Bone marrow (tissue), 2 donors: ENCODE measurements at regions not wholly inside any gene's neighbourhood (a gene's known extent, or its start where the extent isn't known, plus 50 kb on each side); places are given as distances from the start of the nearest gene placed in this dataset.
A peak's percentile ranks its signal among the peaks of the same experiment; 100 is the strongest.
"Not testable (repeated sequence)": the region's sequence is repeated elsewhere in the genome, so short reads cannot be mapped to it uniquely, and the experiment has no call there.

Source experiments
- DNase-seq, 2 donors: peaks; one replicate each; lab custom pipeline; 2025; lab: John Stamatoyannopoulos, UW

- no peak for DNase-seq
Measured at GRCh38 chr20:24836661-24837299, 112.3 kb upstream of the CST7 start.

GRCh38 chr20:24837781-24838450, 111.2 kb upstream of the CST7 start:
- DNase-seq = no peak

GRCh38 chr20:24838546-24839535, 110.2 kb upstream of the CST7 start:
- no peak for DNase-seq

GRCh38 chr20:24840121-24840713, 108.9 kb upstream of the CST7 start:
- no peak for DNase-seq

GRCh38 chr20:24842274-24842917, 106.7 kb upstream of the CST7 start:
- DNase-seq = no peak

GRCh38 chr20:24842918-24843715, 106.0 kb upstream of the CST7 start:
- peak in 1 of 2 donors; percentile 53 for DNase-seq

- DNase-seq = no peak
Measured at GRCh38 chr20:24850176-24850575, 98.9 kb upstream of the CST7 start.

GRCh38 chr20:24851346-24852019, 97.6 kb upstream of the CST7 start:
- DNase-seq = no peak

GRCh38 chr20:24853916-24854315, 95.2 kb upstream of the CST7 start:
- DNase-seq = no peak

- DNase-seq = no peak
Measured at GRCh38 chr20:24855848-24856247, 93.2 kb upstream of the CST7 start.

GRCh38 chr20:24858500-24858899, 90.6 kb upstream of the CST7 start:
- DNase-seq = not testable (repeated sequence)

GRCh38 chr20:24859539-24859938, 89.5 kb upstream of the CST7 start:
- no peak for DNase-seq

GRCh38 chr20:24862186-24862585, 86.9 kb upstream of the CST7 start:
- DNase-seq = no peak

GRCh38 chr20:24862606-24863005, 86.5 kb upstream of the CST7 start:
- no peak for DNase-seq

- no peak for DNase-seq
Measured at GRCh38 chr20:24863356-24863755, 85.7 kb upstream of the CST7 start.

- DNase-seq = no peak
Measured at GRCh38 chr20:24866008-24866407, 83.1 kb upstream of the CST7 start.

- DNase-seq = no peak
Measured at GRCh38 chr20:24866742-24867141, 82.3 kb upstream of the CST7 start.

- DNase-seq = no peak
Measured at GRCh38 chr20:24867556-24867955, 81.5 kb upstream of the CST7 start.

GRCh38 chr20:24868396-24868927, 80.6 kb upstream of the CST7 start:
- no peak for DNase-seq

GRCh38 chr20:24868959-24869358, 80.1 kb upstream of the CST7 start:
- DNase-seq = no peak
